Smooth muscle cell (in vitro differentiated cells): ENCODE measurements at regions not wholly inside any gene's neighbourhood (a gene's known extent, or its start where the extent isn't known, plus 50 kb on each side); places are given as distances from the start of the nearest gene placed in this dataset.

Source experiments
- DNase-seq: peaks from one replicate; lab custom pipeline; 2025; ENCODE audit not compliant: unreplicated experiment; lab: John Stamatoyannopoulos, UW
- H2AFZ ChIP-seq: fragments of 200-600 bp; sonication (generic); 2 replicates; pipeline ENCODE4 v1.6.0; 2016; ENCODE audit warnings: antibody characterized with exemption, low read depth, mild to moderate bottlenecking
- H3F3A ChIP-seq: fragments of 200-600 bp; sonication (generic); 2 replicates; pipeline ENCODE4 v1.6.0; 2017; ENCODE audit warnings: antibody characterized with exemption, low read depth
- H3K27ac ChIP-seq: fragments of 200-600 bp; sonication (generic); 2 replicates; pipeline ENCODE4 v1.5.1; 2016; ENCODE audit warnings: low read depth, mild to moderate bottlenecking
- H3K27me3 ChIP-seq: fragments of 200-600 bp; sonication (generic); 2 replicates; pipeline ENCODE4 v1.6.1; 2016; ENCODE audit warnings: low read depth, mild to moderate bottlenecking
- H3K36me3 ChIP-seq: fragments of 200-600 bp; sonication (generic); 2 replicates; pipeline ENCODE4 v1.5.1; 2016; ENCODE audit warnings: low read depth
- H3K4me1 ChIP-seq: fragments of 200-600 bp; sonication (generic); 2 replicates; pipeline ENCODE4 v1.5.1; 2016; ENCODE audit warnings: low read depth
- H3K4me2 ChIP-seq: fragments of 200-600 bp; sonication (generic); 2 replicates; pipeline ENCODE4 v1.6.0; 2016; ENCODE audit warnings: mild to moderate bottlenecking
- H3K4me3 ChIP-seq: fragments of 200-600 bp; sonication (generic); 2 replicates; pipeline ENCODE4 v1.5.1; 2016; ENCODE audit warnings: mild to moderate bottlenecking
- H3K79me2 ChIP-seq: fragments of 200-600 bp; sonication (generic); 2 replicates; pipeline ENCODE4 v1.6.0; 2016; ENCODE audit warnings: low read depth, mild to moderate bottlenecking
- H3K9ac ChIP-seq: fragments of 200-600 bp; sonication (generic); 2 replicates; pipeline ENCODE4 v1.6.0; 2016; ENCODE audit warnings: low read depth
- H3K9me3 ChIP-seq: fragments of 200-600 bp; sonication (generic); replicated peaks from 2 replicates; pipeline ENCODE4 v1.5.1; 2016; ENCODE audit warnings: low read depth
- H4K20me1 ChIP-seq: fragments of 200-600 bp; sonication (generic); 2 replicates; pipeline ENCODE4 v1.6.0; 2016; ENCODE audit warnings: low read depth
- CTCF ChIP-seq: fragments of 200-600 bp; sonication (generic); IDR thresholded peaks from 2 replicates; pipeline ENCODE4 v1.5.1; 2017; ENCODE audit warnings: borderline replicate concordance, mild to moderate bottlenecking, antibody characterized with exemption; ENCODE audit not compliant: insufficient read depth, poor library complexity, severe bottlenecking
- WGBS: methylation state at CpG from one replicate; pipeline ENCODE4 v1.1.7; 2016; ENCODE audit warnings: low lambda C conversion rate; 5-methylcytosine and 5-hydroxymethylcytosine counted together

- TF ChIP-seq CTCF: no peak
- H3K4me1 ChIP-seq: no peaks in the 10 kb centered on the region
- H3K4me2 ChIP-seq: no peak overlapping the region
- no peak overlapping the region for H3K4me3 ChIP-seq
- no peaks in the 10 kb centered on the region for H3K9me3 ChIP-seq
- no peaks in the 10 kb centered on the region for H3F3A ChIP-seq
- no peaks in the 10 kb centered on the region for H3K36me3 ChIP-seq
- no peak overlapping the region for H3K9ac ChIP-seq
- no peak overlapping the region for H3K27ac ChIP-seq
- no peak overlapping the region for H2AFZ ChIP-seq
- H3K27me3 ChIP-seq: no peaks in the 10 kb centered on the region
- no peaks in the 10 kb centered on the region for H4K20me1 ChIP-seq
- DNase-seq: no peak
- H3K79me2 ChIP-seq: no peaks in the 10 kb centered on the region
- WGBS: 87% methylated on average over 1 of the region's 1 CpG
Measured at GRCh38 chr16:72298961-72299360, 127.0 kb upstream of the PMFBP1 start.

- Histone ChIP-seq H3K27me3 (no peaks in the 10 kb centered on the region), H2AFZ (no peak overlapping the region), H3K4me3 (no peak overlapping the region), H3K4me1 (no peaks in the 10 kb centered on the region), H3K9ac (no peak overlapping the region), H4K20me1 (no peaks in the 10 kb centered on the region), H3K4me2 (no peak overlapping the region), H3K27ac (no peak overlapping the region), H3F3A (peaks cover 6% of the 10 kb centered on the region), H3K79me2 (no peaks in the 10 kb centered on the region), H3K9me3 (no peaks in the 10 kb centered on the region), H3K36me3 (no peaks in the 10 kb centered on the region)
- DNase-seq: no peak
- TF ChIP-seq CTCF: no peak
Measured at GRCh38 chr16:72295914-72296313, 124.0 kb upstream of the PMFBP1 start.

GRCh38 chr16:72291531-72291981 lies 119.6 kb upstream of the PMFBP1 start:
- Histone ChIP-seq H4K20me1 (no peaks in the 10 kb centered on the region), H3K9me3 (no peaks in the 10 kb centered on the region), H3K4me1 (no peaks in the 10 kb centered on the region), H3K4me3 (no peak overlapping the region), H3K27ac (peak overlapping the region; percentile 95), H3K4me2 (peak overlapping the region; percentile 75), H3K27me3 (no peaks in the 10 kb centered on the region), H3K36me3 (no peaks in the 10 kb centered on the region), H2AFZ (peak overlapping the region; percentile 23), H3F3A (peaks cover 6% of the 10 kb centered on the region), H3K79me2 (no peaks in the 10 kb centered on the region), H3K9ac (peak overlapping the region; percentile 76)
- TF ChIP-seq CTCF: no peak
- no peak for DNase-seq

- Histone ChIP-seq H3F3A (peaks cover 6% of the 10 kb centered on the region), H3K27ac (peak overlapping the region; percentile 95), H3K27me3 (no peaks in the 10 kb centered on the region), H3K79me2 (no peaks in the 10 kb centered on the region), H3K4me3 (no peak overlapping the region), H3K9ac (peak overlapping the region; percentile 76), H4K20me1 (no peaks in the 10 kb centered on the region), H3K4me1 (no peaks in the 10 kb centered on the region), H3K4me2 (peak overlapping the region; percentile 75), H3K9me3 (no peaks in the 10 kb centered on the region), H2AFZ (peak overlapping the region; percentile 23), H3K36me3 (no peaks in the 10 kb centered on the region)
- no peak for TF ChIP-seq CTCF
- 22% methylated on average over 3 of the region's 3 CpGs for WGBS
- DNase-seq: no peak
Measured at GRCh38 chr16:72291121-72291520, 119.2 kb upstream of the PMFBP1 start.
